Sigmoid colon (tissue), 6 donors: ENCODE measurements at regions not wholly inside any gene's neighbourhood (a gene's known extent, or its start where the extent isn't known, plus 50 kb on each side); places are given as distances from the start of the nearest gene placed in this dataset.
"Not testable (repeated sequence)": the region's sequence is repeated elsewhere in the genome, so short reads cannot be mapped to it uniquely, and the experiment has no call there.

Experiments used
- DNase-seq: peaks from one replicate; pipeline ENCODE4 v3.0.0-alpha.2; 2019
- H3K27ac ChIP-seq, 4 donors: fragments of 200-600 bp; sonication (generic); one replicate each; pipeline ENCODE4 v1.5.1; 2016 to 2019; ENCODE audit warnings: mild to moderate bottlenecking in 1 of 4
- H3K27me3 ChIP-seq, 3 donors: fragments of 200-600 bp; sonication (generic); one replicate each; pipeline ENCODE4 v1.5.1; 2019; ENCODE audit warnings: mild to moderate bottlenecking in 1 of 3
- H3K36me3 ChIP-seq, 4 donors: fragments of 200-600 bp; sonication (generic); one replicate each; pipeline ENCODE4 v1.5.1; 2016 to 2019
- H3K4me1 ChIP-seq, 4 donors: fragments of 200-600 bp; sonication (generic); one replicate each; pipeline ENCODE4 v1.5.1; 2017 to 2019
- H3K4me3 ChIP-seq, 4 donors: fragments of 200-600 bp; sonication (generic); one replicate each; pipeline ENCODE4 v1.5.1; 2017 to 2019; ENCODE audit warnings: mild to moderate bottlenecking in 2 of 4, moderate library complexity in 1 of 4
- H3K9me3 ChIP-seq, 4 donors: fragments of 200-600 bp in 3 of 4; sonication (generic) in 3 of 4; one replicate each; pipeline versions ENCODE4 v1.5.1 to v1.6.1; 2013 to 2019
- EP300 ChIP-seq, 4 donors: sonication (generic); formaldehyde crosslinking; IDR thresholded peaks; one replicate each; pipeline ENCODE4 v1.6.1; 2017; ENCODE audit warnings: antibody characterized with exemption in 4 of 4
- POLR2A ChIP-seq, 2 donors: fragments of 450-650 bp; IDR thresholded peaks; one replicate each; pipeline ENCODE4 v1.6.1; 2016; ENCODE audit warnings: antibody characterized with exemption in 2 of 2, mild to moderate bottlenecking in 2 of 2, moderate library complexity in 2 of 2
- POLR2AphosphoS5 ChIP-seq, 4 donors: sonication (generic); formaldehyde crosslinking; IDR thresholded peaks; one replicate each; pipeline ENCODE4 v1.6.1; 2017; ENCODE audit warnings: antibody characterized with exemption in 4 of 4
- WGBS, 2 donors: extraction: QIAGEN DNeasy Blood & Tissue Kit; methylation state at CpG; one replicate each; pipeline ENCODE4 v1.1.7; 2013; 5-methylcytosine and 5-hydroxymethylcytosine counted together
- intact Hi-C: fragments of 100-400 bp; cut with DNase I; formaldehyde crosslinking; loops from one replicate; pipeline ENCODE4 v1.15.1; 2023
- TF ChIP-seq, protein P1 (sequence below), 4 experiments: fragments of 450-650 bp in 3 of 4; fragments of 200-600 bp in 1 of 4; IDR thresholded peaks; one replicate each; pipeline ENCODE4 v1.5.1; 2016 to 2019; ENCODE audit warnings: antibody characterized with exemption in 4 of 4, mild to moderate bottlenecking in 3 of 4, moderate library complexity in 2 of 4
- donor health status: healthy with polysubstance abuse.
- donor health status: healthy.

- intact Hi-C loops = no loop called here
- H3K36me3 ChIP-seq = no peaks in the 10 kb centered on the region
- TF ChIP-seq POLR2AphosphoS5 (IDR thresholded peaks at IDR 0.05) (no peak), POLR2A (IDR thresholded peaks at IDR 0.05) (no peak), EP300 (IDR thresholded peaks at IDR 0.05) (no peak)
- TF ChIP-seq, protein P1, sequence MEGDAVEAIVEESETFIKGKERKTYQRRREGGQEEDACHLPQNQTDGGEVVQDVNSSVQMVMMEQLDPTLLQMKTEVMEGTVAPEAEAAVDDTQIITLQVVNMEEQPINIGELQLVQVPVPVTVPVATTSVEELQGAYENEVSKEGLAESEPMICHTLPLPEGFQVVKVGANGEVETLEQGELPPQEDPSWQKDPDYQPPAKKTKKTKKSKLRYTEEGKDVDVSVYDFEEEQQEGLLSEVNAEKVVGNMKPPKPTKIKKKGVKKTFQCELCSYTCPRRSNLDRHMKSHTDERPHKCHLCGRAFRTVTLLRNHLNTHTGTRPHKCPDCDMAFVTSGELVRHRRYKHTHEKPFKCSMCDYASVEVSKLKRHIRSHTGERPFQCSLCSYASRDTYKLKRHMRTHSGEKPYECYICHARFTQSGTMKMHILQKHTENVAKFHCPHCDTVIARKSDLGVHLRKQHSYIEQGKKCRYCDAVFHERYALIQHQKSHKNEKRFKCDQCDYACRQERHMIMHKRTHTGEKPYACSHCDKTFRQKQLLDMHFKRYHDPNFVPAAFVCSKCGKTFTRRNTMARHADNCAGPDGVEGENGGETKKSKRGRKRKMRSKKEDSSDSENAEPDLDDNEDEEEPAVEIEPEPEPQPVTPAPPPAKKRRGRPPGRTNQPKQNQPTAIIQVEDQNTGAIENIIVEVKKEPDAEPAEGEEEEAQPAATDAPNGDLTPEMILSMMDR (IDR thresholded peaks at IDR 0.05) = no peak
- no peaks in the 10 kb centered on the region for H3K27me3 ChIP-seq
- no peak overlapping the region for H3K27ac ChIP-seq
- 83 to 84% methylated on average over 3 of the region's 3 CpGs for WGBS, 2 donors
- no peaks in the 10 kb centered on the region for H3K4me1 ChIP-seq
- H3K4me3 ChIP-seq = no peak overlapping the region
- H3K9me3 ChIP-seq = no peaks in the 10 kb centered on the region
- DNase-seq = no peak
Observed at GRCh38 chr3:191085091-191085490, 114.0 kb upstream of the OSTN start.

DNA sequence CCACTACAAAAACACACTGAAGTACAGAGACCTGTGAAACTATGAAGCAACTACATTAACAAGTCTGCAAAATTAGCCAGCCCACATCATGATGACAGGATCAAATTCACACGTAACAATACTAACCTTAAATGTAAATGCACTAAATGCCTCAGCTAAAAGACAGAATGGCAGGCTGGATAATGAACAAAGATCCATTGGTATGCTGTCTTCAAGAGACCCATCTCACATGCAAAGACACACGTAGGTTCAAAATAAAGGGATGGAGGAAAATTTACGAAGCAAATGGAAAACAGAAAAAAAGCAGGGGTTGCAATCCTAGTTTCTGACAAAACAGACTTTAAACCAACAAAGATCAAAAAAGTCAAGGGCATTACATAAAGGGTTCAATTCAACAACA is 120.1 kb upstream of the OSTN start:
- H3K36me3 ChIP-seq, H3K9me3 ChIP-seq, H3K27me3 ChIP-seq, DNase-seq, H3K27ac ChIP-seq, H3K4me1 ChIP-seq, intact Hi-C loops, H3K4me3 ChIP-seq: not testable (repeated sequence)
- 80 to 95% methylated on average over 3 of the region's 3 CpGs for WGBS, 2 donors

DNA sequence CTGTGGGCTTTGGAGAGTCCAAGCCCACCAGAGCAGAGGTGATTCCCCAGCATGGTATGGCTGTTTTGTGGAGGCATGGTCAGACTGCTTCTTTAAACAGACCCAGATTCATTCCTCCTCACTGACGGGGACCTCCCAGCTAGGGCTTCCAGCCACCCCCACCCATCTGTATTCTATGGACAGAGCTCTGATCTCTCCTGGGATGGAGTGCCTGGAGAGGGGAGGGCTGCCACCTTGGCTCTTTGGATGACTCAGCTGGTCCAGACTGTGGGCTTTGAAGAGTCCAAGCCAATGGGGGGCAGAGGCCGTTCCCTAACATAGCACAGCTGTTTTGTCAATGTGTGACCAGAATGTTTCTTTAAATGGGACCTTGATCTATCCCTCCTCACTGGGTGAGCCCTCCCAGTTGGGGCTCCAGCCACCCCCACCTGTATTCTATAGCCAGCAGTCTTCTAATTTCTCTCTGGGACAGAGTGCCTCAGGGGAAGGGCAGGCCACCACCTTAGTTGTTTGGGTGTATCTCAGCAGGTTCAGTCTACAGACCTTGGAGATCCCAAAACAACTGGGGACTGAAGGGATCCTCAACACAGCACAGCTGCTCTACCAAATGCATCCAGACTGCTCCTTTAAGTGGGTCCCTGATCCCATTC is 122.0 kb upstream of the OSTN start:
- no peak for DNase-seq
- 76 to 81% methylated on average over 2 of the region's 2 CpGs for WGBS, 2 donors
- no peak overlapping the region for H3K4me3 ChIP-seq

GRCh38 chr3:191074511-191074910 is 124.5 kb upstream of the OSTN start:
- intact Hi-C loops = no loop called here
- TF ChIP-seq POLR2AphosphoS5 (IDR thresholded peaks at IDR 0.05) (no peak), POLR2A (IDR thresholded peaks at IDR 0.05) (no peak), EP300 (IDR thresholded peaks at IDR 0.05) (no peak)
- TF ChIP-seq, protein P1 (IDR thresholded peaks at IDR 0.05) = no peak
- WGBS, 2 donors = 48 to 72% methylated on average over 5 of the region's 5 CpGs
- no peak for DNase-seq
- H3K27me3 ChIP-seq = no peaks in the 10 kb centered on the region
- H3K36me3 ChIP-seq = no peaks in the 10 kb centered on the region
- no peak overlapping the region for H3K27ac ChIP-seq
- no peaks in the 10 kb centered on the region for H3K9me3 ChIP-seq
- no peaks in the 10 kb centered on the region for H3K4me1 ChIP-seq
- H3K4me3 ChIP-seq = no peak overlapping the region

More for the DNA sequence above, 122.0 kb upstream of the OSTN start:
- no peak for TF ChIP-seq POLR2A (IDR thresholded peaks at IDR 0.05)
- TF ChIP-seq EP300 (IDR thresholded peaks at IDR 0.05) = no peak
- TF ChIP-seq, protein P1 (IDR thresholded peaks at IDR 0.05) = no peak
- no peak for TF ChIP-seq POLR2AphosphoS5 (IDR thresholded peaks at IDR 0.05)
- Histone ChIP-seq H3K9me3 (no peaks in the 10 kb centered on the region), H3K36me3 (no peaks in the 10 kb centered on the region), H3K27ac (no peak overlapping the region), H3K27me3 (no peaks in the 10 kb centered on the region), H3K4me1 (no peaks in the 10 kb centered on the region)
- intact Hi-C loops = no loop called here

- Histone ChIP-seq H3K27ac (no peak overlapping the region), H3K4me3 (no peak overlapping the region), H3K27me3 (no peaks in the 10 kb centered on the region), H3K36me3 (no peaks in the 10 kb centered on the region), H3K9me3 (no peaks in the 10 kb centered on the region), H3K4me1 (no peaks in the 10 kb centered on the region)
- intact Hi-C loops = no loop called here
- no peak for DNase-seq
- TF ChIP-seq EP300 (IDR thresholded peaks at IDR 0.05) = no peak
- no peak for TF ChIP-seq POLR2AphosphoS5 (IDR thresholded peaks at IDR 0.05)
- TF ChIP-seq, protein P1 (IDR thresholded peaks at IDR 0.05) = no peak
- no peak for TF ChIP-seq POLR2A (IDR thresholded peaks at IDR 0.05)
- 63 to 66% methylated on average over 4 of the region's 4 CpGs for WGBS, 2 donors
Observed at GRCh38 chr3:191070762-191071403, 128.2 kb upstream of the OSTN start.
